Activated CD4-positive, alpha-beta T cell treated with anti-CD3 and anti-CD28 coated beads, Interleukin-2, amount 50 U/mL, for 24 hours (primary cell): ENCODE measurements at regions not wholly inside any gene's neighbourhood (a gene's known extent, or its start where the extent isn't known, plus 50 kb on each side); places are given as distances from the start of the nearest gene placed in this dataset.

ENCODE experiments used
- DNase-seq, 2 donors: peaks; one replicate each; pipeline ENCODE4 v3.0.0-alpha.2; 2020; ENCODE audit warnings: low read depth in 1 of 2, low spot score in 1 of 2

DNA sequence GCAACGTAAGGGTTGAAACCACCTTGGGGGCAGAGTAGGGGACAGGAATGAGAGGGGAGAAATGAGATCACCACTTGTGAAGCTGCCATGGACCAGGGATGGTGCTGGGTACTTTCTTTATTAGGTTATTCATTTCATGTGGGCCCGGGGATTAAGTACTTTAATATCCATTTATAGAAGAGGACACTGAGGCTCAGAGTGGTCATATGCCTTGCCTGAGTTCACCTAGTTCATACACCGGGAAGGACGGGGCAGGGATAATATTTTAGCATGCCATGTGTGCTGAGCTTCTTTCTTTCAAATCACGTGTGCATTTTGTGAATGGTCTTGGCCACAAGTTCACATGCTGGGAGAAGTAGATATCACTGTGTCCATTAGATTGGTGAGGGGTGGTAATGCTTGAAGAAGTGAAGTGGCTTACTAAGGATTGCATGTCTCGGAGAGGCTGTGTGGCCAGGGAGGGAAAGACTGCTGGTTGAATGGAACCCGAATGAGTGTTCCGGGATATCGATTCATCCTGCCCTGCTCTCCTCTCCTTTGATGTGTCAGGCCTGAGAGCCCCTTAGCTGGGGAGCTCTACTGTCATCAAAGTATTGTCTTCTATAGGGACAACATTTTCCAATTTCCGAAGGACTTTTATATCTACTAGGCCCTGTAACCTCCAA lies 187.1 kb downstream of the MYCN start:
- DNase-seq, result no peak

DNA sequence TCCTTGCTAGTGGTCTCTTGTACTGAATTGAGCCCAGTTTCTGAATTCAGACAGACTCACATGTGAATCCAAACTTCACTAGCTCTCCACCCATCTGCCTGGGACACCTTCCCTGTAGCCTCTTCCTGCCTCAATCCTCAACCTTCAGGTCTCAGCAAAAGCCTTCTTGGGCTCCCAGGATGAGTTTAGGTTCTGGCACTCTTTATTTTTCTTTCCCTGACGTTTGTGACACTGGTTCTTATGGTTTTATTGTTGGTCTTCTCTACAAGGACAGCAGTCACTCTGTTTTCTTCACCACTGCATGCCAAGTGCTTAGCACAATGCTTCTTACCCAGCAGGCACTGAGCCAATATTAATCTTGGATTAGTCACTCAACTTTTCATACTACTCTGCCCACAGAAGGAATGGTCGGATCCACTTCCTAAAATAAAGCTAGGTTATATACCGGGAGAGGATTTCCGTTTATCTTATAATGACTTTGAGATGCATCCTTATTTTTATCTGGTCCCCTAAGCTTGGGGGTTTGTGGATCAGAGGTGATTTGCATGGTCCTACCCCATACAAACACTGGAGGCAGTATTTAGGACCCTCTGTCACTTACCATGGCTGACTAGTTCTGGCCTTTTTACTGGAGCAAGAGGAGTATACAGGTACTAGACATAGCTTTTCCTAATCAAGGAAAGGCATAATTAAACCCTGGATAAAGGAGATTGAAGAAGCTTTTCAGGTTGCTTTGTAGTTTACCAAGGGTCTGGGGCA lies 186.3 kb downstream of the MYCN start:
- DNase-seq, result no peak

DNA sequence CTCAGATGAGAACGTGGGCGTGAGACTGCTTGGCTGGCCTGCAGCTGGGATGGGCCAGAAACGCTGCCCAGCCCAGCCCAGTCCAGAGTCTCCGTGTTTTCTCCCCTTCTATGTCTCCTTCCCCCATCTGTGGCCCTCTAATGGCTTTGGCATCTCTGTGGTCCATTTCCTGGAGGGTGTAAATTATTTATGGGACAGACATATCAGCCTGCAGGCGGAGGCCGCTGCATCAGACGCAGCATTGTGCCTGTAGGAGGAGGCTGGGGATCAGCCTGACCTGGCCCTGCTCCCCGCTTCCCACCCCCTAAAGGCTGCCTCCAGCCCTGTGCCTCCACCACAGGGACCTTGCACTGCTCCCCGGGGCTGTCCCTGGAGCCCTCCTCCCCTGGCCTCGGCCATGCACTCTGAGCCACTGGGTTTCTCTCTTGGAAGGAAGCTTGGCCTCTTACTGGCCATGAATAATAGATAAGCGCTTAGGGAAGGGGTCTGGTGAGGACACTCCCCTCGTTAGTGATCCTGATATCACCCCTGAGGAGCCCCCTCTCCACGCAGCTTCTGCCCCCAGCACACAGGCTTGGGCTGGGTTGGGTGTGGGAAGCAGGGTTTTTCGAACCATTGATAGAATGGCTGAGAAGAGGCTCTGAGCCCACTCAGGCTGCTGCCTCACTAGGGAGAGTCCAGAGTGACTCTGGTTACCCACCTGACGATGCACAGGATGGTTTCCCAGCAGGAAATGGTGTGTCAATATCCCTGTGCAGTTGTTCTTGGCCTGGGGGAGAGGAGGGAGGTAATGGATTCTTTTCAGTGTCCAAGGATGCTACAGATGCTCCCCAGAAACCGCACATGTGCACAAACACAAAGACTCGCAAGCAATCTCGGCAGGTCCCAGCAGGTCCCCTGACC lies 185.5 kb downstream of the MYCN start:
- DNase-seq, result no peak

DNA sequence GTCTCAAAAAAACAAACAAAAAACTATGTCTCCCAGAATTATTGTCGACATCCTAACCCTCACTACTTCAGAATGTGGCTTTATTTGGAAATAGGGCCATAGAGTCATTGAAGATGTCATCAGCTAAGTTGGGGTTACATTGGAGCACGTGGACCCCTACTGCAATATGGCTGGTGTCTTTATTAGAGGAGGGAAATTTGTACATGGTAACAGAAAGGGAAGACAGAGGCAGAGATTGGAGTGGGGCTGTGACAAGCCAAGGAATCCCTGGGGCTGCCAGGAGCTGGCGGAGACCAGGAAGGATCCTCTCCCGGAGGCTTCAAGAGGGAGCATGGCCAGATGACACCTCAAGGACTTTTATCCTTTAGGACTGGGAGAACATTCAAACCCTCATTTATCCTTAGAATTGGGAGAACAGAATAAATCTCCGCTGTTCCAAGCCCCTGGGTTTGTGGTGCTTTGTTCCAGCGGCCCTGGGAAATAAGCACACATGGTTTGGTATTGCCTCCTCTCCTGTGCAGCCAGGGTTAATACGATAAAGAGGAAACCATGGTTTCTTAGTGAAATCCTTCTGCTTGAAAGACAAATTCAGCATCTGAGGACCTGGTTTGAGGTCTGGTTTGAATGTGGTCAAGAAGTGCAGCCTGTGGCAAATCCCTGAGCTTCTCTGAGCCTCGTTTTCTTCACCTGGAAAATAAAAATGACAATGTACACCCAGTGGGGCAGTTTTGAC lies 184.7 kb downstream of the MYCN start:
- no peak for DNase-seq

DNA sequence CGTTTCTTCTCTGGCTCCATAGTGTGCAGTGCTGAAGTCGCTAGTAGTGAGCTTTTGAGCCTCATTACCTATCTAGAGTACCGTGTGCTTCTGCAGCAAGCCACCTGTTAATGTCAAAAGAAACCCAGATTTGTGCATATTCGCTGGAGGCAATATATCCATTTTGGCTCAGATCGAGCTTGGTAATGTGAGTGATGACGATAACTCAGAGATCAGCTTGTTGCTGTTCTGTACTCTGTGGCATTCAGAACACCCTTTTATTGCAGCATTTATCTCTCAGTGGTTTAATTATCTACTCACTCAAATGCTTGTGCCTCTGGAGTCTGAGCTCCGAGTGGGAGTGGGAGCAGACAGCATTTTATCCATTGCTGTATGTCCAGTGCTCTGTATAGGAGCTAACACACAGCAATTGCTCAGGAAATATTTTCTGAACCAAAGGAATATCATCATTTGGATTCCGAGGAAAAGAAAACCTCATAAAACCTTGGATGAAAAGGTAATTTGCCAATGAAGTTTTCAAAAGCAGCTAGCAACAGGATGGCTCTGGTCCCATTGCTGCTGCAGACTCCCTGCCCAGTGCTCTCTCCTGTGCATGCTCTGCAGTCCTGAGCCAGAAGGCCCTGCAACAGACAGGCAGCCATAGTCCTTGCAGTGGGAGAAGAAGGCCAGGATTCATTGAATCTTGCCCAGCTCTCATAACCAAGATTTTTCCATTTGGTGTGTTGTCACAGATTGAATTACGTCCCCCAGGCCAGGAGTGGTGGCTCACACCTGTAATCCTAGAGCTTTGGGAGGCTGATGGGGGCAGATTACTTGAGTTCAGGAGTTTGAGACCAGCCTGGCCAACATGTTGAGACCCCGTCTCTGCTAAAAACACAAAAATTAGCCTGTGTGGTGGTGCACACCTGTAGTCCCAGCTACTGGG lies 183.8 kb downstream of the MYCN start:
- no peak for DNase-seq

DNA sequence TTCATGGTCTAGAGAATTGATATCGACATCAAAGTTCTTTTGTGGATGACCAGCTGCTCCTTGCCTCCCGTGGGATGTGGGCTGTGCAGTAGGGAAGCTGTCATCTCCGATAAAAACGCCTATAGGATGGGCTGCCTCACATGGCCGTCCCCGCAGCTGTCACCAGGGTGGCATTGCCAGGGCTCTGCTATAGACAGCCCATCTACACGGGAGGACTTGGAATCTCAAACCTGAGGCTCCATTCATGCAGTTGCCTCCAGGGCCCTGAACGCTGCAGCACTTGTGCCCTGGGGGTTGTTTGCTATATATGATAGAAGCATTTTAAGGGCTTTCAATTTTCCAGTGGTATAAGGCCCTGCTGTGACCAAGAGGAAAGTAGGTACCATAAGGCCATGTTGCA lies 183.1 kb downstream of the MYCN start:
- no peak for DNase-seq

DNA sequence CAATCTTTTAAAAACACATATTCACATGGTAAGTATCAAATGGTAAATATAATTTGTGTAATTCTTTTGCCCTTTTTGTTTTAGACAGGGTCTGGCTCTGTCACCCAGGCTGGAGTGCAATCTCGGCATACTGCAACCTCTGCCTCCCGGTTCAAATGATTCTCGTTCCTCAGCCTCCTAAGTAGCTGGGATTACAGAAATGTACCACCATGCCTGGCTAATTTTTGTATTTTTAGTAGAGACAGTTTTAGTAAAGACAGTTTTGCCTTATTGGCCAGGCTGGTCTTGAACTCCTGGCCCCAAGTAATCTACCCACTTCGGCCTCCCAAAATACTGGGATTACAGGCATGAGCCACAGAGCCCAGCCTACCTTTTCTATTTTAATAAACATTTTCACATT lies 182.2 kb downstream of the MYCN start:
- DNase-seq, result no peak

DNA sequence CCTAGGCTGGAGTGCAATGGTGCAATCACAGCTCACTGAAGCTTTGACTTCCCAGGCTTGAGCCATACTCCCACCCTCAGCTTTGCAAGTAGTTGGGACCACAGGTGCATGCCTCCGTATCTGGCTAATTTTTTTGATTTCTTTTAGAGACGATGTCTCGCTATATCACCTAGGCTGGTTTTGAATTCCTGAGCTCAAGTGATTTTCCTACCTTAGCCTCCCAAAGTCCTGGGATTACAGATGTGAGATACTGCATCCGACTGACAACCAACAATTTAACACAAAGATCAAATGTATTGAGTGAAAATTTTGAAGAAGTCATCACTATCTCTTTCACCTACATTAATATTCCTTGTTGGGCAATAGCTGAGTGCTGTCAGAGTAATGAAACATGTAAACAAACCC lies 181.6 kb downstream of the MYCN start:
- DNase-seq, result no peak

DNA sequence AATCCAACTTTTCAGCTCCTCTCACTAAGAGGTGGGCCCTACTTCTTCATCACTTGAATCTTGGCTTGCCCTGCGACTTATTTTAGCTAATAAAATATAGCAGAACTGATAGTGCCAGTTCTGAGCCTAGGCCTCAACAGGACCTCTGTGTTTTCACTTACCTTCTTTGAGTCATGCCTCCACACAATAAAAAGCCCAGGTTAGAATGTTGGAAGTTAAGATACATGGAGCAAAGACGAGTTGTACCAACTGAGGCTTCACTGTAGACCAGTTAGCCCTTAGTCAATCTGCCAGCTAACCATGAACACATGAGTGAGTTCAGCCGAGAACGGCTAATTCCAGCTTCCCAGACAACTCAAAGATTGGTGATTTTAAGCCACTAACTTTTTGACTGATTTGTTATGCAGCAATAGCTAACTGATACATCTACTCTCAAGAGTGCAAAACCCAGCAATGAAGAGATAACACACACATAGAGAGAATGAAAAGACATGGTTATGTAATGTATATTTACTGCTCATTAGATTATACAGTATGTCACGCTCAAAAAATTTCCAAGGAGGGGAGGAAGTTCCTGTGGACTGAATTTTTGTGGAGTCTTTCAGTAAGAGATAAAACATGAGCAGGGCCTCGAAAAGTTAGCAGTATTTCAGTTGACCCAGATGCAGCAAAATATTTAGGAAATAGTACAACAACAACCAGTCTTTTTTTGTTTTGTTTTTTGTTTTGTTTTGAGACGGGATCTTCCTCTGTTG lies 181.1 kb downstream of the MYCN start:
- no peak for DNase-seq

DNA sequence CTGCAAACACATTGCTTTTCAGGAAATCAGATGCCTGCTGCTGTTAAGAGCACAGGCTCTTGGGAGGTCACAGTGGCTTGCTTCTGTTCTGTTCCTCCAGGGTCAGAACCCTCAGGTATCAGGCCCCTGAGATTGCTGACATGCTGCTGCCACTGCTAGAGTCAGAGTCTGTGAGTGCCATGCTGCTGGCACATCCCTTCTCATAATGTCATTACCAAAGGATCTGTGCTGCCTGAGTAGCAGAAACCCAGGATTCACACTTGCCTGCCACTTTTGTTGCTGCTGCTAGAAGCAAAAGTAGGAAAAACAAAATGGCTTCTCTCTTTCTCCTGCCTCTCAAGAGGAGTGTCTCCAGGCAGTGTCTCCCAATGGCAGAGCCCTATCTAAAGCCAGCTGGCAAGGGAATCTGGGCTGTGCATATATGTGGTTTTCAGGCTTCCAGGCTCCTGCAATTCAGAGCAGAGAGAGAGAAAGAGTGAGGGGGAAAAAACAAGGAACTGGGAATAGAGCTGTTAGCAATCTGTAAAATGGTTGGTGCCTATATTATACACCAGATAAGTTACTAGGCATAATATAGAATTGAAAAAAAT lies 180.3 kb downstream of the MYCN start:
- no peak for DNase-seq

DNA sequence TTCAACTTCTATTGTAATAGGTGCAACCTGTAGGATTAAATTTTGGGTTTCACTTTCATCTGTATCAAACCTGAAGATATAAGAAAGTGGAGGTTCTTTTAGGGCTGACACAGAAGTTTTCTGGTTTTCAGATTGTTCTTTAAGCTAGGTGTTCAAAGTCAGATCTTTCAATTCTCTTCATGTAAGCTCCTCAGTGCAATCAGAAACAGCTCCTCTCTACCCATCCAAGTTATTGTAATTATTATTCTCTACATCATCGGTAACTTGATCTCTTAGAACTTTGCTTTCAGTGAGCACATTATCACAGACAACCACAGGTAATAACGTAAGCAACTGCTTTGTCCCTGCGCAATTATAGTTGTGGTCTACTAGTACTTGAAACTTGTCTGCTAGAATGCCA lies 179.4 kb downstream of the MYCN start:
- no peak for DNase-seq

DNA sequence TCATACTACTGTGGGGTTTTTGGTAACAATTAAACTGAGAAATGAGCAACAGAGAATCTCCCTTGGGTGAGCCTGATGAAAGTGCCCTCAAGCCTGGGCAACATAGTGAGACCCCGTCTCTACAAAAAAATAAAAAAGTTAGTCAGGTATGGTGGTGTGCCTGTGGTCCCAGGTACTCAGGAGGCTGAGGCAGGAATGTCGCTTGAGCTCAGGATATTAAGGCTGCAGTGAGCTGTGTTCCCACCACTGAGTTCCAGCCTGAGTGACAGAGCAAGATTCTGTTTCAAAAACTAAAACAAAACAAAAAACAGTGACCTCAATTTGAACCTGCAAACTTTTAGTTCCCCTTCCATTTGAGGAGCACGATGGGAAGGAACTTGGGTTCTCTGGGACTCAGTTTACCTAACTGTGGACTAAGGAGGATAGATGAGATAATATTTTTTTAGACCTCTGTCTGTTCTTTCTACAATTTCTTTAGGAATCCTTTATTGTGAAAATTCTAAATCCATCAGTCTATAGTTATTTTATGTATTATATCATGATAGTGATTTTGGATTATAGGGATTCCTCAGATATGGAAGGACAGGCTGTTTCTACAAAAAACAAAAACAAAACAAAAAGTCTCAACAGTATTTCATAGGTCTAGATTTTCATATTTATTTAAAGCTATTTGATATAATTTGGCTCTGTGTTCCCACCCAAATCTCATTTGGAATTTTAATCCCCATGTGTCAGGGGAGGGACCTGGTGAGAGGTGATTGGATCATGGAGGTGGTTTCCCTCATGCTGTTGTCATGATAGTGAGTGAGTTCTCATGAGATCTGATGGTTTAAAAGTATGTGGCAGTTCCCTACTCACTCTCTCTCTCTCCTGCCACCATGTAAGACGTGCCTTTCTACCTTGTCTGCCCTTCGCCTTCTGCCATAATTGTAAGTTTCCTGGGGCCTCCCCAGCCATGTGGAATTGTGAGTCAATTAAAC lies 178.6 kb downstream of the MYCN start:
- DNase-seq, result no peak

DNA sequence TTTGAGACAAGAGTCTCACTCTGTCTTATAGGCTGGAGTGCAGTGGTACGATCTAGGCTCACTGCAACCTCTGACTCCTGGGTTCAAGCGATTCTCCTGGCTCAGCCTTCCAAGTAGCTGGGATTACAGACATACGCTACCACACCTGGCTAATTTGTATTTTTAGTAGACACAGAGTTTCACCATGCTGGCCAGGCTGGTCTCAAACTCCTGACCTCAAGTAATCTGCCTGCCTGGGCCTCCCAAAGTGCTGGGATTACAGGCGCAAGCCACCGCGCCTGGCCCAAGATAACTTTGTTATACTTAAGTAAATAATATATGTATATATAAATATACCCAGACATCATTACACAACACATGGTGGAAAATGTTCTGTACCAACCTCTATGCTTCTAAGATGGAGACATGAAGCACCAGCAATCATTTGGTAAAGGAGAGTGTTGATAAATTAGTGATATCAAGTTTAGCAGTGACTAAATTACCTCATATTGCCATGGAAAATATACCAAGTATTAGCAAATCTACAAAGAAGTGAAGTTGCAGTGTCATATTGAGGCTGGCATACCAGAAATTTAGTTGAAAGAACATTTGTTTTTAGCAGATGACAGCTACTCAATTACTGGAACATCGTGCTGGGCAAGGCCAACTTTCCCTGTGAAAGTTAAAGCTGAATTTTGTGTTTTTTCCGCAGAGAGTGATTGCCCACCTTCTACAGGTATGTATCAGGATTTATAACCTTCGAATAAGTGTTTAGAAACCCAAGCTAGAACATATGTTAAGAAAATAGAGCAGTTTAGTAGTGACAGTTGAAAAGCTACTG lies 177.7 kb downstream of the MYCN start:
- no peak for DNase-seq

DNA sequence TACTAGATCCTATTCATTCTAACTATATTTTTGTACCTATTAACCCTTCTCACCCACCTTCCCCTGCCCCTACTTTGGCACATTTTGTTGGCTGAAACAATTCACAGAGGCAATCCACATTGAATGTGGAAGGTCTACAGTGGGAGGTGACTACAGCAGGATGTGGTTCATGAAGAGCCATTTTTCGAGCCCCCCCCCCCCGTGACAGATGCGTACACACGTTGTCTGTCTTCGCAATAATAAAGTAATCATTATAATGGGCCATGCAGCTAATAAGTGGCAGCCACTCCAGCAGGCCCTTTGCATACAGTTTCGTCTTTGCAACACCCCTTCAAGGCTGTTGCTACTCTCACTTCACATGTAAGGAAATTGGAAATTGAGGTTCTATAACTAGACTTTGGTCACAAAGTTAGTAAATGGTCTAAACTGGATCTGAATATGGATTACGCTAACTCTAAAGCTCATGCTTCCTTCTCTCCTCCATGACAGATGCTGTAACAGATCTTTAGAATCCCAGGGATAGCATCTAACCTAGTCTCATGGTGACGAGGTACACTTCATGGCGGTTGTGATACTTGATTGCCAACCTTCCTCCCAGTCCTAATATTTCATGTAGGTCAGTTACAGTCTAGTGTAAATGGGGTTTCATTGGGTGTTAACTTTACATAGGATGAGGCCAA lies 176.8 kb downstream of the MYCN start:
- DNase-seq, result no peak

DNA sequence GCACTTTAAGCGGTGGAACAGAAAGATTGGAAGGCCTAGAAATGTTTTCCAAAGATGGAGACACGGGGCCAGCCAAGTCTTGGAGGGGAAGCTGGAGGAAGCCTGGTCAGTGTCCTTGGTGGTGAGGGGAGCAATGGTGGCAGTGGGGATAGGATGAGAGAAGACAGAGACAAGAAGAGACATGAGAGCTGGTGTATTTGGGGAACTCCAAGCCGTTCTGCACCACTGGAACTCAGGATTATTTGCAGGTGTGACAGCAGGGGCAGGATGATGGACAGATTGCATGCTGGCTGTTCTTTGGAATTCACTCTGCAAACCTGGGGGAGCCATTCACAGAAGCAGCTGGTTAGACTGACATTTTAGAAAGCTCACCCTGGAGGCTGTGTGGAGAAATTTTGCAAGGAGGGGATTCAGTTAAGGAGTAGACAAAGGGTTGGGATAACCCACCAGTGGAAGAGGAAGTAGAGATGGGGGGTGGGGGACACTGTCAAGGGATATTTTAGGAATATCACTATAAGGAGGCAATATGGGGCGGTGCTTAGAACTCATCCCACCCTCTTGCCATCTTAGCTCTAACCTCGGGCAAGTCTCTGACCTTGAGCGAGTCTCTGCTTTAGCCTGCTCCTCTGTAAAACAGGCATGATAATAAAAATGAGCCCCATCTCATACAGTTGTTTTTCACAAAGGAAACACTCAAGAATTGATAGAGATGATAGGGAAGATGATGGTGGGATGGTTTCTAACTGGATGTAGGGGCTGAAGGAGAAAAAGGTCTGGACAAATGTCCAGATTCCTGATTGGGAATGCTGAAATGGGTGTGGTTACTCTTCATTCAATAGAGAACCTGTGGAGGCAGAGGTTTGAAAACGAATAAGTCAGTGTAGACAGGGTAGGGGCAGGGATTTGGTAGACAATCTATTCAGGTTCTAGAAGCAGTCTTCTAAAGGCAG lies 175.8 kb downstream of the MYCN start:
- DNase-seq, result no peak
